Liver (tissue), 8 donors: ENCODE measurements at regions not wholly inside any gene's neighbourhood (a gene's known extent, or its start where the extent isn't known, plus 50 kb on each side); places are given as distances from the start of the nearest gene placed in this dataset.

ENCODE experiments used
- DNase-seq: peaks from one replicate; pipeline ENCODE4 v3.0.0-alpha.2; 2017; ENCODE audit warnings: low spot score
- H3K27ac ChIP-seq, 2 donors: one replicate each; pipeline ENCODE4 v1.7.0; 2013; ENCODE audit warnings: inconsistent platforms in 2 of 2, low read length in 2 of 2, control low read depth in 1 of 2, low read depth in 1 of 2, mild to moderate bottlenecking in 1 of 2
- H3K27me3 ChIP-seq, 4 donors: one replicate each; pipeline versions ENCODE4 v1.6.1 to v1.7.0; 2013; ENCODE audit warnings: low read length in 3 of 4, inconsistent platforms in 1 of 4, mild to moderate bottlenecking in 1 of 4, moderate library complexity in 1 of 4; ENCODE audit not compliant: control insufficient read depth in 4 of 4, insufficient read depth in 4 of 4
- H3K36me3 ChIP-seq, 4 donors: one replicate each; pipeline versions ENCODE4 v1.6.1 to v1.7.0; 2013; ENCODE audit warnings: low read length in 3 of 4, mild to moderate bottlenecking in 3 of 4, low read depth in 1 of 4, moderate library complexity in 1 of 4; ENCODE audit not compliant: control insufficient read depth in 4 of 4, insufficient read depth in 3 of 4
- H3K4me1 ChIP-seq, 4 donors: one replicate each; pipeline versions ENCODE4 v1.6.1 to v1.7.0; 2013; ENCODE audit warnings: low read length in 3 of 4, mild to moderate bottlenecking in 3 of 4, moderate library complexity in 1 of 4; ENCODE audit not compliant: control insufficient read depth in 4 of 4, insufficient read depth in 4 of 4
- H3K4me3 ChIP-seq, 3 donors: one replicate each; pipeline versions ENCODE4 v1.6.1 to v1.7.0; 2013; ENCODE audit warnings: low read length in 3 of 3, control low read depth in 1 of 3, low read depth in 1 of 3, mild to moderate bottlenecking in 1 of 3
- H3K9ac ChIP-seq, 2 donors: one replicate each; pipeline ENCODE4 v1.7.0; 2013; ENCODE audit warnings: low read length in 2 of 2, mild to moderate bottlenecking in 2 of 2, moderate library complexity in 2 of 2, control low read depth in 1 of 2, low read depth in 1 of 2
- H3K9me3 ChIP-seq, 4 donors: one replicate each; pipeline versions ENCODE4 v1.6.1 to v1.7.0; 2013; ENCODE audit warnings: low read length in 3 of 4; ENCODE audit not compliant: control insufficient read depth in 4 of 4
- EGR1 ChIP-seq, 2 donors: IDR thresholded peaks; 2 replicates each; pipeline ENCODE4 v1.6.1; 2016 to 2018; ENCODE audit warnings: antibody characterized with exemption in 2 of 2, low read depth in 2 of 2
- FOXA1 ChIP-seq: IDR thresholded peaks from 2 replicates; pipeline ENCODE4 v1.6.1; 2016; ENCODE audit warnings: antibody characterized with exemption
- FOXA2 ChIP-seq: IDR thresholded peaks from 2 replicates; pipeline ENCODE4 v1.6.1; 2016; ENCODE audit warnings: antibody characterized with exemption
- GABPA ChIP-seq, 2 donors: IDR thresholded peaks in 1 of 2; conservative IDR thresholded peaks in 1 of 2; 2 replicates each; pipeline ENCODE4 v1.6.1; 2016; ENCODE audit warnings: antibody characterized with exemption in 2 of 2, mild to moderate bottlenecking in 1 of 2, moderate library complexity in 1 of 2
- HNF4A ChIP-seq, 2 donors: conservative IDR thresholded peaks; 2 replicates each; pipeline ENCODE4 v1.6.1; 2016; ENCODE audit warnings: antibody characterized with exemption in 2 of 2, mild to moderate bottlenecking in 2 of 2
- HNF4G ChIP-seq: IDR thresholded peaks from 2 replicates; pipeline ENCODE4 v1.6.1; 2016; ENCODE audit warnings: antibody characterized with exemption
- JUND ChIP-seq, 2 donors: IDR thresholded peaks; 2 replicates each; pipeline ENCODE4 v1.6.1; 2016; ENCODE audit warnings: antibody characterized with exemption in 2 of 2
- NR2F2 ChIP-seq: IDR thresholded peaks from 2 replicates; pipeline ENCODE4 v1.6.1; 2016; ENCODE audit warnings: antibody characterized with exemption
- RAD21 ChIP-seq, 2 donors: IDR thresholded peaks; 2 replicates each; pipeline ENCODE4 v1.6.1; 2016; ENCODE audit warnings: antibody characterized with exemption in 2 of 2, mild to moderate bottlenecking in 2 of 2
- RXRA ChIP-seq, 2 donors: IDR thresholded peaks; 2 replicates each; pipeline ENCODE4 v1.6.1; 2017 to 2018; ENCODE audit warnings: antibody characterized with exemption in 2 of 2, mild to moderate bottlenecking in 1 of 2
- SP1 ChIP-seq: IDR thresholded peaks from 2 replicates; pipeline ENCODE4 v1.6.1; 2018; ENCODE audit warnings: antibody characterized with exemption, mild to moderate bottlenecking
- TAF1 ChIP-seq: conservative IDR thresholded peaks from 2 replicates; pipeline ENCODE4 v1.6.1; 2016; ENCODE audit warnings: antibody characterized with exemption, mild to moderate bottlenecking
- YY1 ChIP-seq: IDR thresholded peaks from 2 replicates; pipeline ENCODE4 v1.6.1; 2016; ENCODE audit warnings: antibody characterized with exemption, mild to moderate bottlenecking
- WGBS: extraction: QIAGEN DNeasy Blood & Tissue Kit; methylation state at CpG from one replicate; pipeline ENCODE4 v1.1.7; 2013; 5-methylcytosine and 5-hydroxymethylcytosine counted together
- TF ChIP-seq, protein P1 (sequence below): IDR thresholded peaks from 2 replicates; pipeline ENCODE4 v1.6.1; 2016; ENCODE audit warnings: antibody characterized with exemption, mild to moderate bottlenecking
- TF ChIP-seq, protein P2 (sequence below): IDR thresholded peaks from 2 replicates; pipeline ENCODE4 v1.6.1; 2016; ENCODE audit warnings: antibody characterized with exemption
- TF ChIP-seq, protein P3 (sequence below): fragments of 150-350 bp; IDR thresholded peaks from 2 replicates; pipeline ENCODE4 v1.5.1; 2017; ENCODE audit warnings: improper control_type of control experiment, low read depth, low read length; ENCODE audit not compliant: missing input control
- TF ChIP-seq, protein P4 (sequence below): IDR thresholded peaks from 2 replicates; pipeline ENCODE4 v1.6.1; 2016; ENCODE audit warnings: antibody characterized with exemption
- TF ChIP-seq, protein P5 (sequence below): IDR thresholded peaks from 2 replicates; pipeline ENCODE4 v1.6.1; 2016; ENCODE audit warnings: antibody characterized with exemption
- donor health status: healthy.
- donor health status: healthy.
- donor health status: healthy.
- donor health status: healthy.
- donor health status: healthy.

DNA sequence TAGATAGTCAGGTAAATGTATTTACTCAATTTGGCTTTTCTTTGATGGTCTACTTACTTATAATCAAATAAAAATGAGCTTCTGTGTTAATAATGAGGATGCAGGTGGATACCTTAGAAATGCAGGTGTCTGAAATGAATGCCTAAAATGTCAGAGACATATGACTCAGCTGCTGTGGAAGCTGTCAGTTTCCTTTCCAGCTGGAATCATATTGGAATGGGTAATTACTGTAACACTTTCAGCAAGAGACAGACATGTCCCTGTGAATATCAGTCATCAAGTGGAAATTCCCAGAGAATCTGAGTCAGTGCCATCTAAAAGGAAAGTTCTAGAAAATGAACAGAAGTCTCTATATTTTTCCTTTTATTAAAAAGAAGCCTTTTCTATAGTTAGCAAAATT, 783.0 kb upstream of the AADAT start:
- no peak for DNase-seq
- H3K9me3 ChIP-seq = no peaks in the 10 kb centered on the region
- no peak overlapping the region for H3K9ac ChIP-seq
- H3K36me3 ChIP-seq = no peaks in the 10 kb centered on the region
- no peak overlapping the region for H3K4me3 ChIP-seq
- H3K4me1 ChIP-seq = no peaks in the 10 kb centered on the region
- TF ChIP-seq HNF4G (no peak), NR2F2 (no peak), RXRA (IDR thresholded peaks at IDR 0.05) (no peak), EGR1 (IDR thresholded peaks at IDR 0.05; ENCODE audit: low read depth in 2 of 2) (no peak), SP1 (no peak), FOXA2 (no peak), HNF4A (conservative IDR thresholded peaks at IDR 0.05) (no peak), YY1 (no peak), TAF1 (no peak), GABPA (IDR thresholded peaks at IDR 0.05 in 1 of 2, conservative IDR thresholded peaks at IDR 0.05 in 1 of 2) (no peak), RAD21 (IDR thresholded peaks at IDR 0.05) (no peak), JUND (IDR thresholded peaks at IDR 0.05) (no peak), FOXA1 (no peak)
- TF ChIP-seq, protein P1, sequence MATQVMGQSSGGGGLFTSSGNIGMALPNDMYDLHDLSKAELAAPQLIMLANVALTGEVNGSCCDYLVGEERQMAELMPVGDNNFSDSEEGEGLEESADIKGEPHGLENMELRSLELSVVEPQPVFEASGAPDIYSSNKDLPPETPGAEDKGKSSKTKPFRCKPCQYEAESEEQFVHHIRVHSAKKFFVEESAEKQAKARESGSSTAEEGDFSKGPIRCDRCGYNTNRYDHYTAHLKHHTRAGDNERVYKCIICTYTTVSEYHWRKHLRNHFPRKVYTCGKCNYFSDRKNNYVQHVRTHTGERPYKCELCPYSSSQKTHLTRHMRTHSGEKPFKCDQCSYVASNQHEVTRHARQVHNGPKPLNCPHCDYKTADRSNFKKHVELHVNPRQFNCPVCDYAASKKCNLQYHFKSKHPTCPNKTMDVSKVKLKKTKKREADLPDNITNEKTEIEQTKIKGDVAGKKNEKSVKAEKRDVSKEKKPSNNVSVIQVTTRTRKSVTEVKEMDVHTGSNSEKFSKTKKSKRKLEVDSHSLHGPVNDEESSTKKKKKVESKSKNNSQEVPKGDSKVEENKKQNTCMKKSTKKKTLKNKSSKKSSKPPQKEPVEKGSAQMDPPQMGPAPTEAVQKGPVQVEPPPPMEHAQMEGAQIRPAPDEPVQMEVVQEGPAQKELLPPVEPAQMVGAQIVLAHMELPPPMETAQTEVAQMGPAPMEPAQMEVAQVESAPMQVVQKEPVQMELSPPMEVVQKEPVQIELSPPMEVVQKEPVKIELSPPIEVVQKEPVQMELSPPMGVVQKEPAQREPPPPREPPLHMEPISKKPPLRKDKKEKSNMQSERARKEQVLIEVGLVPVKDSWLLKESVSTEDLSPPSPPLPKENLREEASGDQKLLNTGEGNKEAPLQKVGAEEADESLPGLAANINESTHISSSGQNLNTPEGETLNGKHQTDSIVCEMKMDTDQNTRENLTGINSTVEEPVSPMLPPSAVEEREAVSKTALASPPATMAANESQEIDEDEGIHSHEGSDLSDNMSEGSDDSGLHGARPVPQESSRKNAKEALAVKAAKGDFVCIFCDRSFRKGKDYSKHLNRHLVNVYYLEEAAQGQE = no peak
- TF ChIP-seq, protein P2, sequence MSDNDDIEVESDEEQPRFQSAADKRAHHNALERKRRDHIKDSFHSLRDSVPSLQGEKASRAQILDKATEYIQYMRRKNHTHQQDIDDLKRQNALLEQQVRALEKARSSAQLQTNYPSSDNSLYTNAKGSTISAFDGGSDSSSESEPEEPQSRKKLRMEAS = no peak
- TF ChIP-seq, protein P3, sequence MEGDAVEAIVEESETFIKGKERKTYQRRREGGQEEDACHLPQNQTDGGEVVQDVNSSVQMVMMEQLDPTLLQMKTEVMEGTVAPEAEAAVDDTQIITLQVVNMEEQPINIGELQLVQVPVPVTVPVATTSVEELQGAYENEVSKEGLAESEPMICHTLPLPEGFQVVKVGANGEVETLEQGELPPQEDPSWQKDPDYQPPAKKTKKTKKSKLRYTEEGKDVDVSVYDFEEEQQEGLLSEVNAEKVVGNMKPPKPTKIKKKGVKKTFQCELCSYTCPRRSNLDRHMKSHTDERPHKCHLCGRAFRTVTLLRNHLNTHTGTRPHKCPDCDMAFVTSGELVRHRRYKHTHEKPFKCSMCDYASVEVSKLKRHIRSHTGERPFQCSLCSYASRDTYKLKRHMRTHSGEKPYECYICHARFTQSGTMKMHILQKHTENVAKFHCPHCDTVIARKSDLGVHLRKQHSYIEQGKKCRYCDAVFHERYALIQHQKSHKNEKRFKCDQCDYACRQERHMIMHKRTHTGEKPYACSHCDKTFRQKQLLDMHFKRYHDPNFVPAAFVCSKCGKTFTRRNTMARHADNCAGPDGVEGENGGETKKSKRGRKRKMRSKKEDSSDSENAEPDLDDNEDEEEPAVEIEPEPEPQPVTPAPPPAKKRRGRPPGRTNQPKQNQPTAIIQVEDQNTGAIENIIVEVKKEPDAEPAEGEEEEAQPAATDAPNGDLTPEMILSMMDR = no peak
- TF ChIP-seq, protein P4, sequence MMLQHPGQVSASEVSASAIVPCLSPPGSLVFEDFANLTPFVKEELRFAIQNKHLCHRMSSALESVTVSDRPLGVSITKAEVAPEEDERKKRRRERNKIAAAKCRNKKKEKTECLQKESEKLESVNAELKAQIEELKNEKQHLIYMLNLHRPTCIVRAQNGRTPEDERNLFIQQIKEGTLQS = no peak
- TF ChIP-seq, protein P5, sequence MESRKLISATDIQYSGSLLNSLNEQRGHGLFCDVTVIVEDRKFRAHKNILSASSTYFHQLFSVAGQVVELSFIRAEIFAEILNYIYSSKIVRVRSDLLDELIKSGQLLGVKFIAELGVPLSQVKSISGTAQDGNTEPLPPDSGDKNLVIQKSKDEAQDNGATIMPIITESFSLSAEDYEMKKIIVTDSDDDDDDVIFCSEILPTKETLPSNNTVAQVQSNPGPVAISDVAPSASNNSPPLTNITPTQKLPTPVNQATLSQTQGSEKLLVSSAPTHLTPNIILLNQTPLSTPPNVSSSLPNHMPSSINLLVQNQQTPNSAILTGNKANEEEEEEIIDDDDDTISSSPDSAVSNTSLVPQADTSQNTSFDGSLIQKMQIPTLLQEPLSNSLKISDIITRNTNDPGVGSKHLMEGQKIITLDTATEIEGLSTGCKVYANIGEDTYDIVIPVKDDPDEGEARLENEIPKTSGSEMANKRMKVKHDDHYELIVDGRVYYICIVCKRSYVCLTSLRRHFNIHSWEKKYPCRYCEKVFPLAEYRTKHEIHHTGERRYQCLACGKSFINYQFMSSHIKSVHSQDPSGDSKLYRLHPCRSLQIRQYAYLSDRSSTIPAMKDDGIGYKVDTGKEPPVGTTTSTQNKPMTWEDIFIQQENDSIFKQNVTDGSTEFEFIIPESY = no peak
- H3K27me3 ChIP-seq = peaks cover 0 to 2% (median 0%) of the 10 kb centered on the region in 4 donors
- no peak overlapping the region for H3K27ac ChIP-seq

DNA sequence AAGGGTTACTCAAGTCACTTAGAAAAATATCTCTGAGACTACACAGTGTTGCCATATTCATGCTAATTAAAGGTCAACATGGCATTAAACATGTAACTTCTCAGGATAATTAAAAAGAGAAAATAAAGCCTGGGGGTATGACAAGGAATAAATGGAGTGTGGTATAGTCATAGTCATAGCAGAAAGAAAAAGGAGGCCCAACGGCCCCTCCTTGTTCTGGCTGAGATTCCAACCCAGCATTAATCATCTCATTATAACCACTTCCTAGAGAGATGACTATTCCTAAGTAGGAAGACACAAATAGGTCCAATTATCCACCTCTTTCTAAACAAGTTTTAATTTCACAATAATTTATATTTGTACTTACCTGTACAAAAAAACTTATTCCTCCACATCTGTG, 778.4 kb upstream of the AADAT start:
- no peak for DNase-seq
- no peaks in the 10 kb centered on the region for H3K36me3 ChIP-seq
- H3K27ac ChIP-seq = no peak overlapping the region
- peaks cover 0 to 2% (median 0%) of the 10 kb centered on the region in 4 donors for H3K9me3 ChIP-seq
- TF ChIP-seq EGR1 (IDR thresholded peaks at IDR 0.05; ENCODE audit: low read depth in 2 of 2) (no peak), YY1 (no peak), NR2F2 (no peak), TAF1 (no peak), RAD21 (IDR thresholded peaks at IDR 0.05) (no peak), FOXA1 (no peak), HNF4G (no peak)
- TF ChIP-seq, protein P1 = no peak
- H3K27me3 ChIP-seq = no peaks in the 10 kb centered on the region
- H3K4me3 ChIP-seq = no peak overlapping the region
- WGBS = 35% methylated on average over 1 of the region's 1 CpG
- H3K9ac ChIP-seq = no peak overlapping the region
- no peaks in the 10 kb centered on the region for H3K4me1 ChIP-seq
